ENCODE measurements at regions not wholly inside any gene's neighbourhood (a gene's known extent, or its start where the extent isn't known, plus 50 kb on each side); places are given as distances from the start of the nearest gene placed in this dataset.

- Histone ChIP-seq H3K27me3 (no peaks in the 10 kb centered on the region), H3K9me3 (no peaks in the 10 kb centered on the region), H3K4me1 (no peaks in the 10 kb centered on the region), H3K4me3 (no peak overlapping the region), H3K36me3 (no peaks in the 10 kb centered on the region), H3K27ac (no peak overlapping the region)
- DNase-seq: no peak
- no peak for TF ChIP-seq CTCF (IDR thresholded peaks at IDR 0.05)
- no peak for TF ChIP-seq POLR2A (IDR thresholded peaks at IDR 0.05)
These were observed 1132.4 kb upstream of the B3GALT2 start for GRCh38 chr1:194318790-194319280.

- H3K27me3 ChIP-seq: no peaks in the 10 kb centered on the region
- no peaks in the 10 kb centered on the region for H3K9me3 ChIP-seq
- H3K4me3 ChIP-seq: no peak overlapping the region
- no peaks in the 10 kb centered on the region for H3K36me3 ChIP-seq
- H3K4me1 ChIP-seq: no peaks in the 10 kb centered on the region
- DNase-seq: no peak
- no peak for TF ChIP-seq POLR2A (IDR thresholded peaks at IDR 0.05)
- no peak for TF ChIP-seq CTCF (IDR thresholded peaks at IDR 0.05)
- no peak overlapping the region for H3K27ac ChIP-seq
These were observed 1123.3 kb upstream of the B3GALT2 start for GRCh38 chr1:194309697-194310096.

GRCh38 chr1:194309269-194309668 lies 1122.9 kb upstream of the B3GALT2 start:
- no peak for TF ChIP-seq POLR2A (IDR thresholded peaks at IDR 0.05)
- TF ChIP-seq CTCF (IDR thresholded peaks at IDR 0.05): no peak
- no peak overlapping the region for H3K4me3 ChIP-seq

GRCh38 chr1:194300776-194301175 lies 1114.4 kb upstream of the B3GALT2 start:
- H3K4me3 ChIP-seq: no peak overlapping the region
- TF ChIP-seq POLR2A (IDR thresholded peaks at IDR 0.05): no peak
- TF ChIP-seq CTCF (IDR thresholded peaks at IDR 0.05): no peak
- no peaks in the 10 kb centered on the region for H3K36me3 ChIP-seq
- no peaks in the 10 kb centered on the region for H3K27me3 ChIP-seq
- H3K27ac ChIP-seq: no peak overlapping the region
- H3K9me3 ChIP-seq: no peaks in the 10 kb centered on the region
- no peaks in the 10 kb centered on the region for H3K4me1 ChIP-seq
- DNase-seq: no peak

More at GRCh38 chr1:194309269-194309668, 1122.9 kb upstream of the B3GALT2 start:
- Histone ChIP-seq H3K9me3 (no peaks in the 10 kb centered on the region), H3K4me1 (no peaks in the 10 kb centered on the region), H3K27me3 (no peaks in the 10 kb centered on the region), H3K36me3 (no peaks in the 10 kb centered on the region), H3K27ac (no peak overlapping the region)
- DNase-seq: no peak

- Histone ChIP-seq H3K36me3 (no peaks in the 10 kb centered on the region), H3K27me3 (no peaks in the 10 kb centered on the region), H3K4me1 (no peaks in the 10 kb centered on the region), H3K27ac (no peak overlapping the region), H3K9me3 (no peaks in the 10 kb centered on the region), H3K4me3 (no peak overlapping the region)
- TF ChIP-seq POLR2A (IDR thresholded peaks at IDR 0.05): no peak
- DNase-seq: no peak
These were observed 1113.9 kb upstream of the B3GALT2 start for GRCh38 chr1:194300340-194300739.

GRCh38 chr1:194298007-194298598 lies 1111.7 kb upstream of the B3GALT2 start:
- no peak for TF ChIP-seq POLR2A (IDR thresholded peaks at IDR 0.05)
- TF ChIP-seq CTCF (IDR thresholded peaks at IDR 0.05): no peak
- no peak overlapping the region for H3K27ac ChIP-seq

More at GRCh38 chr1:194298007-194298598, 1111.7 kb upstream of the B3GALT2 start:
- Histone ChIP-seq H3K27me3 (no peaks in the 10 kb centered on the region), H3K9me3 (no peaks in the 10 kb centered on the region), H3K36me3 (no peaks in the 10 kb centered on the region), H3K4me1 (no peaks in the 10 kb centered on the region), H3K4me3 (no peak overlapping the region)
- no peak for DNase-seq
